Neural cell (in vitro differentiated cells): ENCODE measurements at regions not wholly inside any gene's neighbourhood (a gene's known extent, or its start where the extent isn't known, plus 50 kb on each side); places are given as distances from the start of the nearest gene placed in this dataset.

Experiments
- H2AFZ ChIP-seq: fragments of 200-600, 300-800 bp; sonication (generic), shearing (Covaris generic); 2 replicates; pipeline ENCODE4 v1.6.0; 2014; ENCODE audit warnings: low read depth, mild to moderate bottlenecking, antibody characterized with exemption, low read length, moderate library complexity
- H3F3A ChIP-seq: fragments of 200-600 bp; shearing (Covaris generic); 2 replicates; pipeline ENCODE4 v1.6.1; 2016; ENCODE audit warnings: mild to moderate bottlenecking, moderate library complexity, mixed read lengths, antibody characterized with exemption, low read length; ENCODE audit not compliant: insufficient read depth, poor library complexity, severe bottlenecking
- H3K27ac ChIP-seq: fragments of 200-600, 300-800 bp; sonication (generic), shearing (Covaris generic); 2 replicates; pipeline ENCODE4 v1.5.1; 2014; ENCODE audit warnings: mild to moderate bottlenecking, low read length, moderate library complexity
- H3K27me3 ChIP-seq: fragments of 300-800, 200-600 bp; sonication (generic), shearing (Covaris generic); 2 replicates; pipeline ENCODE4 v1.6.0; 2014; ENCODE audit warnings: mild to moderate bottlenecking, low read depth, low read length, moderate library complexity; ENCODE audit not compliant: insufficient read depth
- H3K36me3 ChIP-seq: fragments of 300-800, 200-600 bp; sonication (generic), shearing (Covaris generic); 2 replicates; pipeline ENCODE4 v1.5.1; 2014; ENCODE audit warnings: mild to moderate bottlenecking, antibody characterized with exemption, low read length, moderate library complexity; ENCODE audit not compliant: insufficient read depth
- H3K4me2 ChIP-seq: fragments of 300-800, 200-600 bp; sonication (generic), shearing (Covaris generic); 2 replicates; pipeline ENCODE4 v1.6.0; 2014; ENCODE audit warnings: mild to moderate bottlenecking, low read length
- H3K4me3 ChIP-seq: fragments of 300-800, 200-600 bp; sonication (generic), shearing (Covaris generic); 2 replicates; pipeline ENCODE4 v1.5.1; 2014; ENCODE audit warnings: mild to moderate bottlenecking, low read length, moderate library complexity
- H3K79me2 ChIP-seq: fragments of 200-600 bp; shearing (Covaris generic); replicated peaks from 2 replicates; pipeline ENCODE4 v1.6.0; 2014; ENCODE audit warnings: mild to moderate bottlenecking, low read length, moderate library complexity; ENCODE audit not compliant: insufficient read depth
- H3K9ac ChIP-seq: fragments of 300-800, 200-600 bp; sonication (generic), shearing (Covaris generic); 2 replicates; pipeline ENCODE4 v1.6.1; 2016; ENCODE audit warnings: mild to moderate bottlenecking, low read length, mixed read lengths
- H3K9me2 ChIP-seq: fragments of 200-600 bp; shearing (Covaris generic); 2 replicates; pipeline ENCODE4 v1.6.1; 2016; ENCODE audit warnings: mild to moderate bottlenecking, low read length, mixed read lengths; ENCODE audit not compliant: insufficient read depth
- H3K9me3 ChIP-seq: fragments of 200-600, 300-800 bp; sonication (generic), shearing (Covaris generic); 2 replicates; pipeline ENCODE4 v1.6.1; 2016; ENCODE audit warnings: mild to moderate bottlenecking, mixed run types, low read length, moderate library complexity, mixed read lengths
- H4K20me1 ChIP-seq: fragments of 200-600 bp; shearing (Covaris generic); 2 replicates; pipeline ENCODE4 v1.6.1; 2016; ENCODE audit warnings: mild to moderate bottlenecking, mixed run types; ENCODE audit not compliant: insufficient read depth
- CTCF ChIP-seq: fragments of 450-650 bp; IDR thresholded peaks from 2 replicates; pipeline ENCODE4 v1.5.1; 2014; ENCODE audit warnings: antibody characterized with exemption, mild to moderate bottlenecking, moderate library complexity; ENCODE audit not compliant: poor library complexity, severe bottlenecking
- EP300 ChIP-seq: fragments of 450-650 bp; conservative IDR thresholded peaks from 2 replicates; pipeline ENCODE4 v1.6.1; 2014; ENCODE audit warnings: antibody characterized with exemption, mild to moderate bottlenecking, moderate library complexity; ENCODE audit not compliant: poor library complexity, severe bottlenecking
- EZH2 ChIP-seq: fragments of 200-600, 300-800 bp; shearing (Covaris generic), sonication (generic); IDR thresholded peaks from 2 replicates; pipeline ENCODE4 v1.6.1; 2014; ENCODE audit warnings: antibody characterized with exemption, low read length, borderline replicate concordance, mild to moderate bottlenecking; ENCODE audit not compliant: insufficient read depth, poor library complexity, severe bottlenecking
- MXI1 ChIP-seq: fragments of 450-650 bp; conservative IDR thresholded peaks from 2 replicates; pipeline ENCODE4 v1.6.1; 2014; ENCODE audit warnings: antibody characterized with exemption, mild to moderate bottlenecking; ENCODE audit not compliant: poor library complexity, severe bottlenecking
- POLR2AphosphoS5 ChIP-seq: IDR thresholded peaks from 2 replicates; pipeline ENCODE4 v1.6.1; 2012
- RAD21 ChIP-seq: fragments of 450-650 bp; conservative IDR thresholded peaks from 2 replicates; pipeline ENCODE4 v1.6.1; 2014; ENCODE audit warnings: antibody characterized with exemption, mild to moderate bottlenecking, moderate library complexity
- SMC3 ChIP-seq: fragments of 450-650 bp; conservative IDR thresholded peaks from 2 replicates; pipeline ENCODE4 v1.6.1; 2014; ENCODE audit warnings: antibody characterized with exemption, mild to moderate bottlenecking, moderate library complexity; ENCODE audit not compliant: poor library complexity
- TAF1 ChIP-seq: IDR thresholded peaks from 2 replicates; pipeline ENCODE4 v1.6.1; 2012; ENCODE audit warnings: low read depth
- TF ChIP-seq, protein P1 (sequence below): IDR thresholded peaks from 2 replicates; pipeline ENCODE4 v1.6.1; 2012; ENCODE audit warnings: borderline replicate concordance

DNA sequence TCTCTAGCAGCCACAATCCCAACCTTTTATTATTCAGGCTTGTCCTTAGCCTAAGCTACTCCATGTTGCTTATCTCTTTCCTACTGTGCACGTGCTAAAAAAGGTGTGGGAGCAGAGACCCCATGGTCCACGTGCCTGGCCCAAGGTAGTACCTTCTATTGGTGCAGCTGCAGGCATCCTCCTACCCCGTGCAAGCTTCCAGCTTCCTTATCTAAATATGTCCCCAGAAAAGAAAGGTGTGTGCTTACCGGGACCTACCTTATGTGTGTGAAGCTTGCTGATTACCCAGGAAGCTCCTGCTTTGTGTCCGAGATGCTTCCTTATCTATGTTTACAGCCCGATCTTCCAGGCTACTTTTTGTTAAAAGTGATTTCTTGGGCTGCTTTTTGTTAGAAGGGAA is 2382.4 kb downstream of the PCDH9 start:
- Histone ChIP-seq H3K4me2 (no peak overlapping the region), H3K27me3 (no peaks in the 10 kb centered on the region), H3K9me3 (no peaks in the 10 kb centered on the region), H3K36me3 (no peaks in the 10 kb centered on the region), H3K79me2 (no peaks in the 10 kb centered on the region), H2AFZ (no peak overlapping the region), H3K9ac (no peak overlapping the region), H3K27ac (no peak overlapping the region), H4K20me1 (no peaks in the 10 kb centered on the region), H3F3A (no peaks in the 10 kb centered on the region), H3K9me2 (no peaks in the 10 kb centered on the region), H3K4me3 (no peak overlapping the region)
- TF ChIP-seq, protein P1, sequence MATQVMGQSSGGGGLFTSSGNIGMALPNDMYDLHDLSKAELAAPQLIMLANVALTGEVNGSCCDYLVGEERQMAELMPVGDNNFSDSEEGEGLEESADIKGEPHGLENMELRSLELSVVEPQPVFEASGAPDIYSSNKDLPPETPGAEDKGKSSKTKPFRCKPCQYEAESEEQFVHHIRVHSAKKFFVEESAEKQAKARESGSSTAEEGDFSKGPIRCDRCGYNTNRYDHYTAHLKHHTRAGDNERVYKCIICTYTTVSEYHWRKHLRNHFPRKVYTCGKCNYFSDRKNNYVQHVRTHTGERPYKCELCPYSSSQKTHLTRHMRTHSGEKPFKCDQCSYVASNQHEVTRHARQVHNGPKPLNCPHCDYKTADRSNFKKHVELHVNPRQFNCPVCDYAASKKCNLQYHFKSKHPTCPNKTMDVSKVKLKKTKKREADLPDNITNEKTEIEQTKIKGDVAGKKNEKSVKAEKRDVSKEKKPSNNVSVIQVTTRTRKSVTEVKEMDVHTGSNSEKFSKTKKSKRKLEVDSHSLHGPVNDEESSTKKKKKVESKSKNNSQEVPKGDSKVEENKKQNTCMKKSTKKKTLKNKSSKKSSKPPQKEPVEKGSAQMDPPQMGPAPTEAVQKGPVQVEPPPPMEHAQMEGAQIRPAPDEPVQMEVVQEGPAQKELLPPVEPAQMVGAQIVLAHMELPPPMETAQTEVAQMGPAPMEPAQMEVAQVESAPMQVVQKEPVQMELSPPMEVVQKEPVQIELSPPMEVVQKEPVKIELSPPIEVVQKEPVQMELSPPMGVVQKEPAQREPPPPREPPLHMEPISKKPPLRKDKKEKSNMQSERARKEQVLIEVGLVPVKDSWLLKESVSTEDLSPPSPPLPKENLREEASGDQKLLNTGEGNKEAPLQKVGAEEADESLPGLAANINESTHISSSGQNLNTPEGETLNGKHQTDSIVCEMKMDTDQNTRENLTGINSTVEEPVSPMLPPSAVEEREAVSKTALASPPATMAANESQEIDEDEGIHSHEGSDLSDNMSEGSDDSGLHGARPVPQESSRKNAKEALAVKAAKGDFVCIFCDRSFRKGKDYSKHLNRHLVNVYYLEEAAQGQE, result no peak
- TF ChIP-seq TAF1 (no peak), EP300 (no peak), SMC3 (no peak), POLR2AphosphoS5 (no peak), EZH2 (no peak), RAD21 (no peak), CTCF (no peak), MXI1 (no peak)

DNA sequence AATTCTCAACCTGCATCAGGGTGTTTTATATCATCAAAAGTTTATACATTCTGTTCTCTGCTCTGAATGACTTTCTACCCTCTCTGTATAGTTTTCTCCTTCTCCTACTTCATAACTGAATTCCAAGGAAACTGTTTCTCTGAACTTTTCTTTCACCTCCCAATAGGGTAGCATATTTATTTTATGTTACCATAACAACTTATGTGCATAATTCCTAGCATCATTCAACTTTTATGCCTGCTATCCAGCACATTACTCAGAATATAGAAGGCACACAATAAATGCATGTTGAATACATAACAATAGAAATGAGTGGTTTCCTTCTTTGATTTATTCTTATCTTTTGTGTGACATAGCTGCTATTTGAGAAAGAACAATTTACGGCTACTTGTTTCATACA is 2385.0 kb downstream of the PCDH9 start:
- H3K4me2 ChIP-seq, result no peak overlapping the region
- H3K4me3 ChIP-seq, result no peak overlapping the region
- H3K36me3 ChIP-seq, result no peaks in the 10 kb centered on the region
- H2AFZ ChIP-seq, result no peak overlapping the region
- H3K27ac ChIP-seq, result no peak overlapping the region
- no peaks in the 10 kb centered on the region for H4K20me1 ChIP-seq
- no peak for TF ChIP-seq TAF1
- no peak for TF ChIP-seq EZH2
- no peaks in the 10 kb centered on the region for H3K9me2 ChIP-seq
- H3K9ac ChIP-seq, result no peak overlapping the region
- no peaks in the 10 kb centered on the region for H3K79me2 ChIP-seq
- H3K9me3 ChIP-seq, result no peaks in the 10 kb centered on the region
- H3F3A ChIP-seq, result no peaks in the 10 kb centered on the region
- H3K27me3 ChIP-seq, result no peaks in the 10 kb centered on the region

DNA sequence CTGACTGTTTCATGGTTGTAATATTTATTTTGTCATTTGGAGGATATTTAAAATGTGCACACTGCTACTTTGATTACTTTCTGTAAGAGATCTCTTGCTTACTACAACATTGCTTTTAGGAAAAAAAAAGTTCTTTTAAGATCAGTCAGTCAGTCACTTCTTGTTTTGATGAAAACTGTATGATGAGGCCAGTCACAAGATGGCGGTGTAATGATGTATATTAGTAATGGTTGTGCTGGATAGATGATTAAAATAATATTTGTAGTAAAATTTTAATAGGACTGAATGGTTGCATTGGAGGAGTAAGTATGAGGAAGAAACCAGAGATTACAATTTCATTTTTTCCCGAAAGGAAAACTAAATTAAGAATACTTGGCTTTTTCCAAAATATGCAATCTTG is 2411.1 kb downstream of the PCDH9 start:
- no peak for TF ChIP-seq MXI1
- TF ChIP-seq EP300, result no peak
- no peak for TF ChIP-seq RAD21
- TF ChIP-seq POLR2AphosphoS5, result no peak
- TF ChIP-seq TAF1, result no peak
- TF ChIP-seq CTCF, result no peak
- TF ChIP-seq, protein P1, result no peak
- TF ChIP-seq SMC3, result no peak
- TF ChIP-seq EZH2, result no peak
- Histone ChIP-seq H3K36me3 (no peaks in the 10 kb centered on the region), H3K9me3 (no peaks in the 10 kb centered on the region), H3K9me2 (no peaks in the 10 kb centered on the region), H2AFZ (no peak overlapping the region), H3K79me2 (no peaks in the 10 kb centered on the region), H4K20me1 (no peaks in the 10 kb centered on the region), H3F3A (no peaks in the 10 kb centered on the region), H3K9ac (no peak overlapping the region), H3K4me3 (no peak overlapping the region), H3K27me3 (no peaks in the 10 kb centered on the region), H3K4me2 (no peak overlapping the region), H3K27ac (no peak overlapping the region)
